ENCODE measurements at regions not wholly inside any gene's neighbourhood (a gene's known extent, or its start where the extent isn't known, plus 50 kb on each side); places are given as distances from the start of the nearest gene placed in this dataset.
"Not testable (repeated sequence)": the region's sequence is repeated elsewhere in the genome, so short reads cannot be mapped to it uniquely, and the experiment has no call there.

- H3K36me3 Mint-ChIP-seq (ENCODE audit: low read depth), result no peaks in the 10 kb centered on the region
- ChIA-PET CTCF (no interaction called here), POLR2A (no interaction called here)
- H3K4me1 Mint-ChIP-seq, result no peaks in the 10 kb centered on the region
- no peak overlapping the region for H3K4me3 Mint-ChIP-seq
- DNase-seq, result no peak
- no peaks in the 10 kb centered on the region for H3K27me3 Mint-ChIP-seq
- H3K27ac Mint-ChIP-seq, result no peak overlapping the region
- H3K9me3 Mint-ChIP-seq, result peaks cover 18% of the 10 kb centered on the region
Measured at GRCh38 chr4:124459196-124459940, 253.2 kb downstream of the ANKRD50 start.

GRCh38 chr4:124459941-124460310, 252.6 kb downstream of the ANKRD50 start:
- POLR2A ChIA-PET, result no interaction called here
- H3K27ac Mint-ChIP-seq, result no peak overlapping the region
- peaks cover 18% of the 10 kb centered on the region for H3K9me3 Mint-ChIP-seq
- no peak overlapping the region for H3K4me3 Mint-ChIP-seq
- no peaks in the 10 kb centered on the region for H3K27me3 Mint-ChIP-seq
- no peaks in the 10 kb centered on the region for H3K4me1 Mint-ChIP-seq
- no peak for DNase-seq
- H3K36me3 Mint-ChIP-seq (ENCODE audit: low read depth), result no peaks in the 10 kb centered on the region
- CTCF ChIA-PET, result no interaction called here

DNA sequence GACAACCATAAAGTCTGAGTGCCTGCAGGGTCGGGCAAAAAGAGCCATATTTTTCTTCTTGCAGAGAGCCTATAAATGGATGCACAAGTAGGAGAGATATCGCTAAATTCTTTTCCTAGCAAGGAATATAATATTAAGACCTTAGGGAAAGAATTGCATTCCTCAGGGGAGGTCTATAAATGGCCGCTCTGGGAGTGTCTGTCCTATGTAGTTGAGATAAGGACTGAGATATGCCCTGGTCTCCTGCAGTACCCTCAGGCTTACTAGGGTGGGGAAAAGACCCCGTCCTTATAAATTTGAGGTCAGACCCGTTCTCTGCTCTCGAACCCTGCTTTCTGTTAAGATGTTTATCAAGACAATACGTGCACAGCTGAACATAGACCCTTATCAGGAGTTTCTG, 250.9 kb downstream of the ANKRD50 start:
- H3K4me1 Mint-ChIP-seq; H3K4me3 Mint-ChIP-seq; H3K27me3 Mint-ChIP-seq; H3K36me3 Mint-ChIP-seq (ENCODE audit: low read depth); DNase-seq; POLR2A ChIA-PET; CTCF ChIA-PET; H3K27ac Mint-ChIP-seq: not testable (repeated sequence)
- peaks cover 18% of the 10 kb centered on the region for H3K9me3 Mint-ChIP-seq

DNA sequence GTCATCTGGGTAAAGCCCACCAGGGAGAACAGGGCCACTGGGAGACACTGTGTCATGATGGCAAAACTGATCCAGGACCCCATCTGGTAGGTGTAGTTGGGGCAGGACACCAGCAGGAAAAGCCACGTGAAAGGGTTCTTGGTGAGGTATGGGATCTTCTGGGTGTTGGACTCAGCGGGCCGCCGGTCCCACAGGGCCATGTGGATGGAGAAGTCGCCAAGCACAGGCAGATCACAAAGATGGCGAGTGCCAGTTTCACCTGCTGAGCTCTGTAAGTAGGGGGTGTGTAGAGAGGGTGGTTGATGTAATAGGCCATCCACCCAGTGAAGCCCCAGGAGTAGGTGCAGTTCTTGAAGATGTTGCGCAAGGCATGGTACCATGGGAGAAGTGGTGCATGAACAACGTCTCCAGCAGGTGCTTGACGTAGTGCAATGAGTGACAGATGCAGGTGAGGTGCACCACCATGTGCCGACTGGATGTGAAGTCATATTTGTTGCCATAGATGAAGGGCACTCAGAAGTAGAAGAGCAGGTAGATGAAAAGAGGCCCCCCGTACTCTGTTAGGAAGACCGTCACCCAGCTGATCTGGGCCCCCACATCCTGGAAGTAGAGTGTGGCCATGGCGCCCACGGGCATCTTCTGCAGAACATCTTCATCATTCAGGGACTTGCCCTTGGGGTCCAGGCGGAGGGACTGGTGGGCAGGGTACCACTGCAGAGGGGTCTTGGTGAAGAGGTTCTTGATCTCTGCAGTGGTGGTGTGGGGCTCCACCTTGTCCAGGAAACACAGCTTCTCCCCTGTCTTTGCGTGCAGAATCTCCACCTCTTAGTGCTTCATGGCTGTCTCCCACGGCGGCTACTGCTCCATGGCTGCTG, 249.3 kb downstream of the ANKRD50 start:
- Mint-ChIP-seq H3K4me1 (no peaks in the 10 kb centered on the region), H3K9me3 (peaks cover 18% of the 10 kb centered on the region), H3K27ac (no peak overlapping the region), H3K4me3 (no peak overlapping the region), H3K27me3 (no peaks in the 10 kb centered on the region), H3K36me3 (ENCODE audit: low read depth) (no peaks in the 10 kb centered on the region)
- no peak for DNase-seq
- POLR2A ChIA-PET, result no interaction called here
- CTCF ChIA-PET, result no interaction called here

- ChIA-PET POLR2A (no interaction called here), CTCF (no interaction called here)
- no peaks in the 10 kb centered on the region for H3K36me3 Mint-ChIP-seq (ENCODE audit: low read depth)
- DNase-seq, result no peak
- H3K27me3 Mint-ChIP-seq, result no peaks in the 10 kb centered on the region
- no peak overlapping the region for H3K4me3 Mint-ChIP-seq
- peaks cover 18% of the 10 kb centered on the region for H3K9me3 Mint-ChIP-seq
- H3K27ac Mint-ChIP-seq, result no peak overlapping the region
- H3K4me1 Mint-ChIP-seq, result no peaks in the 10 kb centered on the region
Measured at GRCh38 chr4:124464836-124465235, 247.7 kb downstream of the ANKRD50 start.

- Mint-ChIP-seq H3K36me3 (ENCODE audit: low read depth) (no peaks in the 10 kb centered on the region), H3K4me1 (no peaks in the 10 kb centered on the region), H3K27ac (no peak overlapping the region), H3K9me3 (peaks cover 8% of the 10 kb centered on the region), H3K27me3 (no peaks in the 10 kb centered on the region), H3K4me3 (no peak overlapping the region)
- CTCF ChIA-PET, result no interaction called here
- no peak for DNase-seq
- POLR2A ChIA-PET, result no interaction called here
Measured at GRCh38 chr4:124468360-124468759, 244.2 kb downstream of the ANKRD50 start.

GRCh38 chr4:124469981-124470380, 242.6 kb downstream of the ANKRD50 start:
- Mint-ChIP-seq H3K4me3 (no peak overlapping the region), H3K36me3 (ENCODE audit: low read depth) (no peaks in the 10 kb centered on the region), H3K27ac (no peak overlapping the region), H3K27me3 (no peaks in the 10 kb centered on the region), H3K9me3 (peaks cover 7% of the 10 kb centered on the region), H3K4me1 (no peaks in the 10 kb centered on the region)
- ChIA-PET POLR2A (no interaction called here), CTCF (no interaction called here)
- no peak for DNase-seq

DNA sequence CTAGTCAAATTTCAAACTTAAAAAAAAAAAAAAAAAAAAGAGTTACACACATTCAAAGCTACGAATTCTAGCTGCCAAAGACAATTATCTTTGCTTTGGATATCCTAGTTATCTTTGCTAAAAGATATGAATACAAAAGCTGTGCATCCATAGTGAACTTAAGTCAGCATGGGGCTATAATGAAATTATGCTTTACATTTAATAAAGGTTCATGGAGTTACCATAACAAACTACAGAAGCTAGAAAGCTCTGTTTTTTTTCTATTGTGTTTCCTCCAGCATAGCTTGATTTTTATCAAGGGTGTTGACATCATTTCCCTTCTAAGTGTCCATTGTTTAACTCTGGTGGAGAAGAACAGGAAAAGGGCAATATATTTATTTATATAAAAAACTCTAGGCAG, 234.1 kb downstream of the ANKRD50 start:
- no peak overlapping the region for H3K27ac Mint-ChIP-seq
- H3K4me3 Mint-ChIP-seq, result no peak overlapping the region
- CTCF ChIA-PET, result no interaction called here
- no peaks in the 10 kb centered on the region for H3K27me3 Mint-ChIP-seq
- H3K4me1 Mint-ChIP-seq, result no peaks in the 10 kb centered on the region
- POLR2A ChIA-PET, result no interaction called here
- no peaks in the 10 kb centered on the region for H3K36me3 Mint-ChIP-seq (ENCODE audit: low read depth)
- peaks cover 3% of the 10 kb centered on the region for H3K9me3 Mint-ChIP-seq
- DNase-seq, result no peak

DNA sequence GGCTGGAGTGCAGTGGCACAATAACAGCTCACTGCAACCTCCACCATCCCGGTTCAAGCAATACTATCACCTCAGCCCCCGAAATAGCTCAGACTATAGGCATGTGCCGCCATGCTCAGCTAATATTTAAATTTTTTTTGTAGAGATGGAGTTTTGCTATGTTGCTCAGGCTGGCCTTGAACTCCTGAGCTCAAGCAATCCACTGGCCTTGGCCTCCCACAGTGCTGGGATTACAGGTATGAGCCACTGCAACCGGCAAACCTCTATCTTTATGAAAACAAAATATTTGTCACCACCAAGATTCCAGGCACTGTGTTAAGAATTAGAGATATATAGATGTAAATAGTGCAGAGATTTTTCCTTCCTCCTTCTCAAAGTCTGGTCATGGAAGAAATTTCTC, 232.5 kb downstream of the ANKRD50 start:
- Mint-ChIP-seq H3K27me3 (no peaks in the 10 kb centered on the region), H3K27ac (no peak overlapping the region), H3K9me3 (no peaks in the 10 kb centered on the region), H3K4me1 (no peaks in the 10 kb centered on the region), H3K36me3 (ENCODE audit: low read depth) (no peaks in the 10 kb centered on the region), H3K4me3 (no peak overlapping the region)
- no peak for DNase-seq
- ChIA-PET POLR2A (no interaction called here), CTCF (no interaction called here)

DNA sequence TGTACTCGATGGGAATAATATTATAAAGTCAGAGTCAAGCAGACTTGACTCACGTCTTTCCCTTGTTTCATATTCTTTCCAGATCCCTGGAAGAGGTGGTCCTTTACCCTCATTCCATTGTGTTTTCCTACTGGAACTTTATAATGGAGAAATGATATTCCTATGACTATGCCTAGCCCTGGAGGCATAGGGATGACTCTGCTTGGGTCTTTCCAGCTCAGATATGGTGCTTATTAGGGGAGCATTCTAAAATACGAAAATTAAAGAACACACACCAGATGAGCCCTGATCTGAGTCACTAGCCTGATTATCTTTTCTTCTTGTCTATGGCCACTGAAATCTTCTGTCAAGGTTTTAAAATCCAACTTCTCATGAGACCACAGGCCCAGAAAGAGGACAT, 231.4 kb downstream of the ANKRD50 start:
- Mint-ChIP-seq H3K9me3 (no peaks in the 10 kb centered on the region), H3K4me1 (no peaks in the 10 kb centered on the region), H3K4me3 (no peak overlapping the region), H3K27ac (no peak overlapping the region), H3K36me3 (ENCODE audit: low read depth) (no peaks in the 10 kb centered on the region), H3K27me3 (no peaks in the 10 kb centered on the region)
- no peak for DNase-seq
- ChIA-PET CTCF (no interaction called here), POLR2A (no interaction called here)

GRCh38 chr4:124483048-124483906, 229.3 kb downstream of the ANKRD50 start:
- Mint-ChIP-seq H3K36me3 (ENCODE audit: low read depth) (no peaks in the 10 kb centered on the region), H3K9me3 (no peaks in the 10 kb centered on the region), H3K4me3 (no peak overlapping the region), H3K4me1 (no peaks in the 10 kb centered on the region), H3K27ac (no peak overlapping the region), H3K27me3 (no peaks in the 10 kb centered on the region)
- DNase-seq, result no peak
- ChIA-PET CTCF (no interaction called here), POLR2A (no interaction called here)

- H3K4me3 Mint-ChIP-seq, result no peak overlapping the region
- H3K36me3 Mint-ChIP-seq (ENCODE audit: low read depth), result no peaks in the 10 kb centered on the region
- no peak for DNase-seq
- ChIA-PET CTCF (no interaction called here), POLR2A (no interaction called here)
- no peaks in the 10 kb centered on the region for H3K4me1 Mint-ChIP-seq
- H3K27ac Mint-ChIP-seq, result no peak overlapping the region
- H3K27me3 Mint-ChIP-seq, result no peaks in the 10 kb centered on the region
- H3K9me3 Mint-ChIP-seq, result no peaks in the 10 kb centered on the region
Measured at GRCh38 chr4:124484008-124484407, 228.5 kb downstream of the ANKRD50 start.

DNA sequence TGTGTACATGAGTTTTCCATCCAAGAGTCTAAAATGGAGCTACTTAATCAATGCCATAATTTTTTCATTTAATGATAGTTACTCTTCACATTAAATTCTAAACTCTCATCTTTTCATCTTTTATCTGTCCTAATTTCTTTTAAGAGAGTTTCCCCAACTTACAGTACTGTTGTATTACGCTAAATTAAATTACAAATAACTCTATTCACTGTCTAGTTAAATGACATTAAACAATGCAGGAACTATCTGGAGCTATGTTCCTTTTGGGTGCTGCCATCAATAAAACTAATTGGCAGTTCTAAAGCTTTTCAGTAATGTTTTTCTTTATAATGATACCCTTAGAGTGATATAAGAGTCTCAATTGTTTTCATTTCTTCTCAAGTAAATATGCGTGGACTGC, 227.6 kb downstream of the ANKRD50 start:
- no peak for DNase-seq
- no peaks in the 10 kb centered on the region for H3K9me3 Mint-ChIP-seq
- no peaks in the 10 kb centered on the region for H3K36me3 Mint-ChIP-seq (ENCODE audit: low read depth)
- CTCF ChIA-PET, result no interaction called here
- POLR2A ChIA-PET, result no interaction called here
- H3K4me1 Mint-ChIP-seq, result no peaks in the 10 kb centered on the region
- no peak overlapping the region for H3K4me3 Mint-ChIP-seq
- no peaks in the 10 kb centered on the region for H3K27me3 Mint-ChIP-seq
- H3K27ac Mint-ChIP-seq, result no peak overlapping the region
